ENCODE measurements at regions not wholly inside any gene's neighbourhood (a gene's known extent, or its start where the extent isn't known, plus 50 kb on each side); places are given as distances from the start of the nearest gene placed in this dataset.

DNA sequence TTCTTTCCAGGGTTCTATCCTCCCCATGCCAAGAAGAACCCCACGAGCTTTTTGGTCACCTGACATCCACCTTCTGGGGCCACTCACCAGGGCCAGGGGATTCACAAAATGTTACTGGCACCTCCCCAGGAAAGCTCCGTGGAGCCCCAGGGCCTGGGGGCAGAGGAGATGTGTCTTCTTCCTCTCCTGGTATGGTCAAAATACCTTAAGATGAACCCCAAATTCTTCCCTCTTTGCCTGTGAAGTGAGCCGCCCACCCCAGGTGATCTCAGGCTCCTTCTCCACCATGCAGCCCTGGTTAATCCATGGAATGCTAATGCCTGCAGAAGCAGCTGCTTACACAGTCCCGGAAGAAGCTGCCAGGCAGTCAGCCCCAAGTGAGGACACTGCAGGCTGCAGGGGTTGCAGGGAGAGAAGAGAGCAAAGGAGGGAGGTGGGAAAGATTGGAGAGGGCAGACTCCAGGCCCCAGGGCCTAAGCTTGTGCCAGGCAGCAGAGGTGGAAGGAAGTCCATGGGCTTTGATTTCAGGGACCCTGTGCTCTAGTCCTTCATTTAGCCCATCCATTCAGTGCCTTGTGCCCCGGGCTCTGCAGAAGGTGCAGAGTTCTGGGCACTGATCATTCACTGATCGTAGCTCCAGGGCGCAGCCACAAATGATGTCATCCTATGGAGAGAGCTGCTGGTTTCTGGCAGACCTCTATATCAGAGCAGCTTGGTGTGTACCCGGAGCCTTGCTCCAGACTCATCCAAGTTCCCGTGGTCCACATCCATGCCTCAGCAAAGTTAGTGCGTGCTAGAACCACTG is 127.9 kb upstream of the NECTIN1 start:
- TF ChIP-seq, protein P1, sequence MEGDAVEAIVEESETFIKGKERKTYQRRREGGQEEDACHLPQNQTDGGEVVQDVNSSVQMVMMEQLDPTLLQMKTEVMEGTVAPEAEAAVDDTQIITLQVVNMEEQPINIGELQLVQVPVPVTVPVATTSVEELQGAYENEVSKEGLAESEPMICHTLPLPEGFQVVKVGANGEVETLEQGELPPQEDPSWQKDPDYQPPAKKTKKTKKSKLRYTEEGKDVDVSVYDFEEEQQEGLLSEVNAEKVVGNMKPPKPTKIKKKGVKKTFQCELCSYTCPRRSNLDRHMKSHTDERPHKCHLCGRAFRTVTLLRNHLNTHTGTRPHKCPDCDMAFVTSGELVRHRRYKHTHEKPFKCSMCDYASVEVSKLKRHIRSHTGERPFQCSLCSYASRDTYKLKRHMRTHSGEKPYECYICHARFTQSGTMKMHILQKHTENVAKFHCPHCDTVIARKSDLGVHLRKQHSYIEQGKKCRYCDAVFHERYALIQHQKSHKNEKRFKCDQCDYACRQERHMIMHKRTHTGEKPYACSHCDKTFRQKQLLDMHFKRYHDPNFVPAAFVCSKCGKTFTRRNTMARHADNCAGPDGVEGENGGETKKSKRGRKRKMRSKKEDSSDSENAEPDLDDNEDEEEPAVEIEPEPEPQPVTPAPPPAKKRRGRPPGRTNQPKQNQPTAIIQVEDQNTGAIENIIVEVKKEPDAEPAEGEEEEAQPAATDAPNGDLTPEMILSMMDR (IDR thresholded peaks at IDR 0.05; ENCODE audit: control extremely low read depth, extremely low read depth, low read depth, missing control alignments), result no peak
- CTCF ChIA-PET, result no interaction called here
- POLR2A ChIA-PET, result no interaction called here
- DNase-seq (ENCODE audit: extremely low spot score), result no peak

DNA sequence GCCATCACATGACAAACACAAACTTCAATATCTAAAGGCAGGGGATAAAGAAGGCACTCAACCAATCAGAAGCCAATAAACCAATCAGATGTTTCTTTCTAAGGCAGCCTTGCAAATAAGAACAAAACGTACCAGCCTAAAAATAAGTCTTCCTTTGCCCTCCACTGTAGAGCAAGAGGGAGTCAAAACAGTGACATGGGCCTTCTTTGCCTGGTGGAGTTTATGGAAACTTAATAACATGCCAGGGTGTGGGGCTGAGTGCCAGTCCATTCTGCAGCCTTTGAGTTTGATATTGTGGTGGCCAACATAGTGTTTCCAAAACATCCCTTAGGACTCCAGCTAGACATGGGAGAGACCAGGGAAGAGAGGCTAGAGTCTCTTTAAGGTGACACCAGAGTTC is 126.1 kb upstream of the NECTIN1 start:
- TF ChIP-seq, protein P1 (IDR thresholded peaks at IDR 0.05; ENCODE audit: control extremely low read depth, extremely low read depth, low read depth, missing control alignments), result no peak
- ChIA-PET POLR2A (no interaction called here), CTCF (no interaction called here)
- no peak for DNase-seq (ENCODE audit: extremely low spot score)

DNA sequence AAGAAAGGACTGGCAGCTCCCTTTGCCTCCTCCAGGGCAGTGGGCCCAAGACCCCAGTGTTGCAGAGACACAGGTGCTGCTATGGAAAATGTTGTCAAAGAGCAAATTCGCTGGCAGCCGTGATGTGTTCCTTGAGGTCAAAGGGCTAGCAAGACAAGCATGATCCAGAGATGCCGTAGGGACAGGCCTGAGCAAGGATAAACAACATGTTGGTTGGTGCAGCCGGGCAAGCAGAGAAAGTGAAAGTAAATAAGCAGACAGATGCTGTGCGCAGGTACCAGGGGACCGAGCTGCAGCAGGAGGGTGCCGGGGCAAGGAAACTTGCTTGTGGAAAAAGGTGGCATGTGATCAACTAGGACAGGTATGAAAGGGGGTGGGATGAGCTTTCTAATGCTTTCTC is 125.5 kb upstream of the NECTIN1 start:
- ChIA-PET CTCF (no interaction called here), POLR2A (interaction anchor here (0.6 kb wide), 1 partner anchor 514 kb away, joined by 7 read pairs; the partner anchor contains the start of gene C1QTNF5)
- TF ChIP-seq, protein P1 (IDR thresholded peaks at IDR 0.05; ENCODE audit: control extremely low read depth, extremely low read depth, low read depth, missing control alignments), result no peak
- DNase-seq (ENCODE audit: extremely low spot score), result no peak

DNA sequence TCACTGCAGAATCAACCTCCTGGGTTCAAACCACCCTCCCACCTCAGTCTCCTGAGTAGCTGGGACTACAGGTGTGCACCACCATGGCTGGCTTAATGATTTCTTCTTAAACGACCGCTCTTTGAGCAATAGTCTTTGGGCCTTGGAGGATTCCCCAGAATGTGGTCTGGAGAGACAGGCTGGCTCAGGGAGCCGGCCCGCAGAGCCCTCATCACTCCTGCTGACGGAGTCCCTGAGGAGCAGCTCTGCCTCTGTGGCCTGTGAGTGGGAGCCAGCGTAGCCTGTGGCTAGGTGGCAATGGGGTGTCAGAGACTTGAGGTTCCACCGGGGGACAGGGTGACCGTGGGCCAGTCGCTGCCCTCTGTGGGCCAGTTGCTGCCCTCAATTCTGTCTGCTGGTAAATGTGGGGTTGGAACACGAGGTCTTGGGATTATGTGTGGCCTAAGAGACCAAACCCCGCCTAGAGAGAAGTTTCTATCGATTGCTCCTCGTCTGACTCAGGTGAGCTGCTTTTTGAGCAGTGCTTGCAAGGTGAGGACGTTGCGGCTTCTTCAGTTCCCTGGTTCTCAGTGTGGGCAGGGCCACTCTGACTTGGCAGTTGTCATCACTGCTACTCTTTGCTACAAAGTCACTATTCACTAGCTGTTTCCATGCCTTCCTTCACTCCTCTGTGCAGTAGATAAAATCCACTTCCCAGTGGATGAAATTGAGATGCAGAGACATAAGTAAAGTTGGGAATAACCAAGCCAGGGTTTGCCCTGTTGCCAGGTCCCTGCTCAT is 124.8 kb upstream of the NECTIN1 start:
- CTCF ChIA-PET, result no interaction called here
- TF ChIP-seq, protein P1 (IDR thresholded peaks at IDR 0.05; ENCODE audit: control extremely low read depth, extremely low read depth, low read depth, missing control alignments), result no peak
- DNase-seq (ENCODE audit: extremely low spot score), result no peak
- POLR2A ChIA-PET, result interaction anchor here (0.6 kb wide), 1 partner anchor 513 kb away, joined by 7 read pairs; the partner anchor contains the start of gene C1QTNF5

DNA sequence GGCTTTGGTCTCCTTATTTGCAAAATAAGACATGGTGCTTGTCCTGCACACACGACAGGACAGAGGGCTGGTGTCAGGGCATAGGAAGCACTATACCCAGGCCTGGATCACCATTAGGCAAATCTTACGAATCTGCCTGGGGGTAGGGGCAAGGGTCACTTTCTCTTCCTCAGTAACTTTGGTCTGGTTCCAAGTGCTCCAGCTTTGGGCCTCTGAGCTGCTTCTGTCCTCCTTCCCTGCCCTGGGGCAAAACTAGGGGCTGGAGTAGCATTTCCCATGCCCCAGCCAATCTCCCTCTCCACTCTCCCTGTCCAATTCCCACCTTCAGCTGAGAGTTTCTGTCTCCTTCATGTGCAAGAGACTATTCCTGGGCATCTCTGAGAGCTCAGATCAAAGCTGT is 123.7 kb upstream of the NECTIN1 start:
- TF ChIP-seq, protein P1 (IDR thresholded peaks at IDR 0.05; ENCODE audit: control extremely low read depth, extremely low read depth, low read depth, missing control alignments), result no peak
- no peak for DNase-seq (ENCODE audit: extremely low spot score)
- CTCF ChIA-PET, result interaction anchor here (1.0 kb wide), 1 partner anchor 10 kb away, joined by 3 read pairs; no protein-coding TSS in a partner anchor
- POLR2A ChIA-PET, result no interaction called here

DNA sequence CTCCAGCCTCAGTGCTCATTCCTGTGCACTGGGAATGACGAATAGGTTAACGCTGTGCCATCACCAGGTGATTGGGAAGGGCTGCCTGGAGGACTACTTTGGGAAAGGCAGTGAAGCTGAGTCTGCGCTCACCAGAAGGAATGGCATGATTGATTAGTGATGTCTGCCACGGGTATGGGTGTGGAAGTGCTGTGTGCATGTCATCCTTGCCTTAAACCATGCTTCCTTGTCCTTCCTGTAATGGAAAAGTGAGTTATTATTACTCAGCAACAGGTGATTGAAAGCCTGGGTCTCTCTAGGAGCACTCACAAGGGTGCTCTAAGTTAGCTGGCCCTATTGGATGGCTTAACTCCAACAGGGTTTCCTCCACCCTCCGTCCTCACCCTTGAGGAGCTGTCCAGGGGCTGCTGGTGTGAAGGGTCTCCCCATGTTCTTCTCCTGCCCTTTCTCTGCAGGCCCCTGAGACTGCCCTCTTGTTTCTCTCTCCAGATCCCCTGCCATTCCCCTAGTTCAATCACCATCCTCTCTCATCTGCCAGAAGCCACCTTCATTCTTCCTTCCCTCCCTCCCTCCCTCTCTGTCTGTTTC is 121.9 kb upstream of the NECTIN1 start:
- ChIA-PET CTCF (no interaction called here), POLR2A (no interaction called here)
- no peak for DNase-seq (ENCODE audit: extremely low spot score)
- TF ChIP-seq, protein P1 (IDR thresholded peaks at IDR 0.05; ENCODE audit: control extremely low read depth, extremely low read depth, low read depth, missing control alignments), result no peak
